ENCODE measurements at regions not wholly inside any gene's neighbourhood (a gene's known extent, or its start where the extent isn't known, plus 50 kb on each side); places are given as distances from the start of the nearest gene placed in this dataset.

DNA sequence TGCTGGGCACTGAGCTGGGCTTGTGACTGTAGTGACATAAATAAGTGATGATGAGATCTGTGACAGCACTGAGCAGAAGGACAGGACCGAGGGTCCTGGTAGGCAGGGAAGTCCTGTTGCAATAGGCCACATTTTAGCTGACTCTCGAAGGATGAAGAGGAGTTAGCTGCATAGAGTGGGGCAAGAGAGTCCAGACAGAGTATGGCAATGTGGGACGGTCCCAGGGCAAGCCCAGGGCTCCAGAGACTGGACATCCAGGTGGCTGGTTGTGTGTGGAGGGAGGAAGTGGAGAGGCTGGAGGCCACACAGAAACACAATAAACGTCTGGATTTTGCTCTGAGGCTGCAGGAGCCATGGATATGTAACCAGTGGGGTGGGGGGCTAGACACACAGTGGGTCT lies 64.5 kb upstream of the ZNF423 start:
- TF ChIP-seq, protein P1, sequence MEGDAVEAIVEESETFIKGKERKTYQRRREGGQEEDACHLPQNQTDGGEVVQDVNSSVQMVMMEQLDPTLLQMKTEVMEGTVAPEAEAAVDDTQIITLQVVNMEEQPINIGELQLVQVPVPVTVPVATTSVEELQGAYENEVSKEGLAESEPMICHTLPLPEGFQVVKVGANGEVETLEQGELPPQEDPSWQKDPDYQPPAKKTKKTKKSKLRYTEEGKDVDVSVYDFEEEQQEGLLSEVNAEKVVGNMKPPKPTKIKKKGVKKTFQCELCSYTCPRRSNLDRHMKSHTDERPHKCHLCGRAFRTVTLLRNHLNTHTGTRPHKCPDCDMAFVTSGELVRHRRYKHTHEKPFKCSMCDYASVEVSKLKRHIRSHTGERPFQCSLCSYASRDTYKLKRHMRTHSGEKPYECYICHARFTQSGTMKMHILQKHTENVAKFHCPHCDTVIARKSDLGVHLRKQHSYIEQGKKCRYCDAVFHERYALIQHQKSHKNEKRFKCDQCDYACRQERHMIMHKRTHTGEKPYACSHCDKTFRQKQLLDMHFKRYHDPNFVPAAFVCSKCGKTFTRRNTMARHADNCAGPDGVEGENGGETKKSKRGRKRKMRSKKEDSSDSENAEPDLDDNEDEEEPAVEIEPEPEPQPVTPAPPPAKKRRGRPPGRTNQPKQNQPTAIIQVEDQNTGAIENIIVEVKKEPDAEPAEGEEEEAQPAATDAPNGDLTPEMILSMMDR (IDR thresholded peaks at IDR 0.05; ENCODE audit: extremely low read depth, missing control alignments): no peak
- DNase-seq (ENCODE audit: low spot score): no peak

DNA sequence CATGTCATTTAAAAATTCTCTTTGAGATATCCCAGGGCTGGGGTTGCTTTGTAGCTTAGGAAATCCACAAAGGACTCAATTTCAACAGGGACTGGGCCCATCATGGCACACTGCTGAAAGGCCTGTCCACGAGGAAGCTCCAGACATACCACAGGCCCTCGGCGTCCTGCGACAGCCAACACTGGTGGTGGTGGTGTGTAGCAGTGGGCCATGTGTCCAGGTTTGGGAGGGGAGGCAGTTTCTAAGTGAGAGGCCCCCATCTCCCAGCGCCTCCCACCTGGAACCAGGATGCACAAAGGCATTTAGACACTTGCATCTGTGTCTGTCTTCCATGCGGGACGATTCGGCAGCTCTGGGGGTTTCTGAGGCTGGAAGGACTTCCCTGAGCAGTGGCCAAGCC lies 65.2 kb upstream of the ZNF423 start:
- no peak for DNase-seq (ENCODE audit: low spot score)
- TF ChIP-seq, protein P1 (IDR thresholded peaks at IDR 0.05; ENCODE audit: extremely low read depth, missing control alignments): no peak

DNA sequence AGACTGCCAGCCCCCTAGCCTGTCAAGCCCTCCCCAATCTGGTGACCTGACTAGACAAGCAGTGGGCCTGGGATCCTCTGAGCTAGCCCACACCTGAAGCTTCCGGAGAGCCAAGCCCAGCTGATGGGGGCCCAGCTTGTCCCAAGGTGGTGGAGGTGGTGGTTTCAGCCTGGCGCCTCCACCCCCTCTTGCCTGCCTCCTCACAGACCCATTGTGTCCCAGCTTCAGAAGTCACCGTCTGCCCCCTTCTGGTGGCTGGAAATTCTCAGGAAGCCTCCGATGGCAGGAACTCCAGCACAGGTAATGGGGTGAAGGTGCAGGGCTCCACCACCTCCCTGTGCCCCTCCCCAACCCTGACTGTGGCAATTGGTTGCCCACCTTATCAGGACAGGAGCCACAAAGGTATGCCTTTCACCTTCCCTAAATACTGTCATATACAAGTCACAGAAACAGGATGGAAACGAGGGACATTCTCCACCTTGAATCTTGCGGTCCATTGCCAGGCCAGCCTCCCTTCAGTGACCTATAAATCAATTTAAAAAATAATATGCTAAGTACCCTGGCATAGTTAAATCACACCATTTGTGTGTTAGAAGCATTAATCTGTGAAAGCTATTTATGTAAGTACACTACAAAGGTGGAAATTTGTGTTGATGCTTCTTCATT lies 66.0 kb upstream of the ZNF423 start:
- peak; percentile 56 for DNase-seq (ENCODE audit: low spot score)

DNA sequence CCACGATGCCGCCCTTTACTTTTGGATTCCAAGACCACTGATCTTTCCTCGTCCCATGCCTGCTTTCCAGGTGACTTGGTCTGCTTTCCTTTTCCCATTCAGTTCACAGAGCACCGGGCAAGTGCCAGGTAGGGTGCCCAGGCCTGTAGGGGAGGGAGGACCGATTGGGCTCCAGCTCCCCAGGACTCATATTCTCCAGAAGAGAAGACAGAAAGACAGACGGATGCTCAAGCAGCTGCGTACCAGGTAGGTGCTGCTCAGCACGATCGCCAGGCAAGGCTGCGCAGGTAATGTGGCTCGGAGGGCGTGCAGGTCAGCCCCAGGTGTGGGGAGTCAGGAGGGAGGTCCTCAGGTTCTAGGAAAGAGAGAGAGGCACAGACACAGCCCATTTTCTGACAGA lies 67.5 kb upstream of the ZNF423 start:
- DNase-seq (ENCODE audit: low spot score): no peak
- TF ChIP-seq, protein P1 (IDR thresholded peaks at IDR 0.05; ENCODE audit: extremely low read depth, missing control alignments): no peak

More for the DNA sequence above, 66.0 kb upstream of the ZNF423 start:
- TF ChIP-seq, protein P1 (IDR thresholded peaks at IDR 0.05; ENCODE audit: extremely low read depth, missing control alignments): peak; percentile 41

DNA sequence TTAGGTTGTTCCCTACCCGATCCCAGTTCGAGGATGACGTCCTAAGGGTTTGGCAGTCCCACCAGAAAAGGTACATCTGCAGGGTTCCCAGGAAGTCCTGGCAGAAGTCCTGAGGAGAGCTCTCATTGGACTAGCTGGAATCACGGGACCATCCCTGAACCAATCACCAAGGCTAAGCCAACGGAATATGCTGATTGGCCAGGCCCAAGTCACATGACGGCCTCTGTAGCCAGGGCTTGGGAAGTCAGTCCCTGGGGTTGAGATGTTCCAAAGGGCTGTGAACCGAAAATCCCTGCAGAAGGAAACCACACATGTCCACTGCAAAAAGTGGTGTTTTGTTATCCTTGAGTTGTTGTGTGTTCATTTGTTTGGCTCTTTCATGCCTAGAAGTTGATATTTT lies 68.2 kb upstream of the ZNF423 start:
- TF ChIP-seq, protein P1 (IDR thresholded peaks at IDR 0.05; ENCODE audit: extremely low read depth, missing control alignments): no peak
- DNase-seq (ENCODE audit: low spot score): no peak

DNA sequence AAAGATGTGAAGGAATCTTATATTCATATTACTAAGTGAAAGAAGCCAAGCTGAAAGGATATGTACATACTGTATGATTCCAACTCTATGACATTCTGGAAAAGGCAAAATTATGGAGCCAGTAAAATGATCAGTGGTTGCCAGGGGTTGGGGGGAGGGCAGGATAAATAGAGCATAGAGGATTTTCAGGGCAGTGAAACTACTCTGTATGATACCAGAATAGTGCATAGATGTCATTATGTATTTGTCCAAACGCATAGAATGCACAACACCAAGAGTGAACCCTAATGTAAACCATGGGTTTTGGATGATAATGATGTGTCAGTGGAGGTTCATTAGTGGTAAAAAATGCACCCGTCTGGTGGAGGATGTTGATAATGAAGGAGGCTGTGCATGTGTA lies 71.0 kb upstream of the ZNF423 start:
- TF ChIP-seq, protein P1 (IDR thresholded peaks at IDR 0.05; ENCODE audit: extremely low read depth, missing control alignments): no peak

DNA sequence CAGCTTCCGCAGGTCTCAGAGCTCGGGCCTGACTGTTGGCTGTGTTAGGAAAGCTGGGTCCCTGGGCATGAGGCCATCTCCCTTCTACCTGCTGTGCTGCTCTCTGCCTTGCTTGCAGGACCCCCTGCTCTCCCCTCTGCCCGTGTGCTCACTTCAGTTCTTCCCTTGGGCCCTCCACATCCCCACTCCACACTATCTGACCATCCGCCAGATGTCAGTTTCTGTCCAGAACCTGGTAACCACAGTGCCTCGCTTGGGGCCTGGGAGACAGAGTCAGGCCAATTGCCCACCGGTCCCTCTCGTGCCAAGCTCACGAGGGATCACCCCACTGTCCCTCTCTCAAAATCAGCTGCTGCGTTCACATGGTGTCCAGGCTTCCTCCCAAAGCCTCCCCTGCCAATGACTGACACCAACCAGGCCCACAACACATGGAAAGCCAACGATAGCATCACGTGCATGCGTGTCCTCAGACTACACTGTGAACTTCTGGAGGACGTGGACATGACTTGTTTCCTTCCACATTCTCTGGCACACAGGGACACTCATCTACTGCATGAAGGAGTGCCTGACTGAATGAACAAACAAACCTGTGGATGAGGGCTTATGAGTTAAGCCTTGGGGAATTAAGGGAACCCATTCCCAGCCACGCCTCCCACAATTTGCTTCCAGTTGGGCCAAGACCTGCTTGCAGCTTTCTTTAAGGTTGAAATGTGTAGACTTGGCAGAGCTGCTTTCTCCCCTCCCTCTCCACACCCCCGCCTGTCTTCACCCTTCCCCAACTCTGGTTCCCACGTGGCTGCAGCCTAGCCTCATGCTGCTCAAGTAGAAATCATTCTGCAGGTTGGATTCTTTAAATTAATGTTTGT lies 72.5 kb upstream of the ZNF423 start:
- DNase-seq (ENCODE audit: low spot score): no peak
- TF ChIP-seq, protein P1 (IDR thresholded peaks at IDR 0.05; ENCODE audit: extremely low read depth, missing control alignments): no peak

More for the DNA sequence above, 71.0 kb upstream of the ZNF423 start:
- no peak for DNase-seq (ENCODE audit: low spot score)
